Retina (tissue), 1 donor: ENCODE measurements at regions not wholly inside any gene's neighbourhood (a gene's known extent, or its start where the extent isn't known, plus 50 kb on each side); places are given as distances from the start of the nearest gene placed in this dataset.
"Not testable (repeated sequence)": the region's sequence is repeated elsewhere in the genome, so short reads cannot be mapped to it uniquely, and the experiment has no call there.

Experiments used
- DNase-seq: peaks from one replicate; pipeline ENCODE4 v3.0.0-alpha.2; 2016

GRCh38 chr15:60138397-60138968 is 134.4 kb downstream of the FOXB1 start:
- DNase-seq = no peak

DNA sequence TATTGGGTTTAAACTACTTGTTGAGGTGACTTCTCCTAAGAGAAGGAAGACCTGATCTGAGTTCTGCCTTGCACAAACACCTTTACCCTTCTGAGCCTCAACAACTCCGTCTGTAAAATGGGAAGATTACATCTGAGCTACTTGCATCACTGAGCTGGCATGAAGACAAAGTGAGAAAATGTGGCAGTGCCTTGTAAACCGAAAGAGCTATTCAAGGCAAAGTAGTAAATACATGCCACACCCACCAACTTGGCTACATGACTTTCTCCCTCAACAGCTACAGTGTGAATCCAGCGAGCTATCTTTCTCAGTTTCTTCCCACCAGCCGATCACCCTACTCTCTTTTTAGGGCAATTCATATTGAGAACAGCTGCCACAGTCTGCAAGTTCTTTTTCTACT is 148.3 kb downstream of the FOXB1 start:
- DNase-seq = no peak

- DNase-seq = no peak
Observed at GRCh38 chr15:60154764-60155325, 150.7 kb downstream of the FOXB1 start.

GRCh38 chr15:60155661-60156060 is 151.6 kb downstream of the FOXB1 start:
- DNase-seq = no peak

DNA sequence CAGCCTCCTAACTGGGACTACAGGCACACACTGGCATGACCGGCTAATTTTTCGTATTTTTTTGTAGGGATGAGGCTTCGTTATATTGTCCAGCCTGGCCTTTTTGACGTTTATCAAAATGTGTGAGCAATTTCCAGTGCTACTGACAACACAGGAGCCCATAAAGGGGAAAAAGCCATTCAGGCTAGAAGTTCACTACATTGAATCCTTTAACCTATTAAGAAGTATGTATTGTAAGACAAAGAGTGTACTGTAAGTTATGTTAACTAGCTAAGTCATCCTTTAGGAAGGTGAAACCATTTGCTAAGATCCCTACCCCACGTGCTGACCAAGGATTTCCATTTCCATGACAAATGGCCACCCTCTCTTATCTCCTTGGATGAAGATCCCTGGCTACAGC is 156.8 kb downstream of the FOXB1 start:
- DNase-seq = no peak

DNA sequence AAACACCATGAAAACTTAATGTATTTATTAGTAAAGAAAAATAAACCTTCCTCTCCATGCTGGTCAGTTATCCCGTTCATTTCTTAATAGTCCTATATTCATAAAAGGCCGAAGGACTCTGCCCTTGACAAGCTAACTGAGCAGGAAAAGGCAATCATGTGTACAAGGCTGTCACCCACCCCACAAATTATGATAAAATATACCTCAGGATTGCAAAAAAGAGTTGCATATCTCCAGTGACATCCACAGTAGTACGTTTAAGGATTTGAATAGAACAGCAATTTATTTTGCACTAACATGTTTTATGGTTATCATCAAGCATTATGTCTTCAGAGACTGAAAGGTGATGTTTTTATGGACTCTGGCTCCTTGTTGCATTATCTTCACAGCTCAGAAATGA is 157.6 kb downstream of the FOXB1 start:
- no peak for DNase-seq

- DNase-seq = no peak
Observed at GRCh38 chr15:60162251-60162967, 158.3 kb downstream of the FOXB1 start.

DNA sequence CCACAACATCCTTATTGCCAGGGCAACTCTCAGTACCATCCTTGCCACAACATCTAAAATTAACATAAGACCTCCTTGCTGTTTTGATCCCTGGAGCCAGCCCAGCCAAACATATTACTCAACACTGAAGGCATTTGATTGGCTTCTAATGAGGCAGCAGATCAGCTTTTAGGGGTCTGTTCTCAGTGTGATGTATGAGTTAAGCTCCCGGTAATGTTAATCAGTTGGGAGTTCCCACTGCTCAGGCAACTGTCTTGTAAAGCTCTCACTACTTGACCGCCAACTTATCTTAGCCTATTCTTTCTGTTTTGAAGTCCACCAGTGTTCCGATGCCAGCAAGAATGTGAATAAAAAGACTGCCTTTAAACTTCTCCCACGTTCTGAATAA is 158.9 kb downstream of the FOXB1 start:
- DNase-seq = no peak

- no peak for DNase-seq
Observed at GRCh38 chr15:60165111-60165510, 161.0 kb downstream of the FOXB1 start.

DNA sequence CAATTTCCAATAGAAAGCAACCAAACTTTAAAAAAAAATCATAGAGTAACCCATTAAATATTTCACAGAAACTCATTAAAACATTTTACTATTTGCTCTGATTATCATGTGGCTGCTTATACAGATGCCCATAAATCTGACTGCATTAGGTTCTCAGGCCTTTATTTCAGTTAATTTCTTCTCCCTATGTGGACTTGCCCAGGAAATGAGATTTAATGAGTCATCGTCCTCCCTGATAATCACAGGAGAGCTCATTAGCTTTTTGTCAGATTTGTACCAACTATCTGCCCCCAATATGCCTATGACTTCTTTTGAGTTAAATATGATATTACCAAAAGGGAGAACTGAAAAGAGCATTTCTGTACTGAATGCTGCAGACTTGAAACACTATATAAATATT is 168.0 kb downstream of the FOXB1 start:
- no peak for DNase-seq

GRCh38 chr15:60179786-60180391 is 175.8 kb downstream of the FOXB1 start:
- no peak for DNase-seq

GRCh38 chr15:60181957-60182356 is 177.8 kb downstream of the FOXB1 start:
- DNase-seq = not testable (repeated sequence)

- DNase-seq = no peak
Observed at GRCh38 chr15:60183366-60183765, 179.3 kb downstream of the FOXB1 start.

GRCh38 chr15:60184579-60184978 is 180.5 kb downstream of the FOXB1 start:
- DNase-seq = no peak

- no peak for DNase-seq
Observed at GRCh38 chr15:60191016-60191415, 186.9 kb downstream of the FOXB1 start.

GRCh38 chr15:60191821-60192220 is 187.7 kb downstream of the FOXB1 start:
- DNase-seq = no peak

DNA sequence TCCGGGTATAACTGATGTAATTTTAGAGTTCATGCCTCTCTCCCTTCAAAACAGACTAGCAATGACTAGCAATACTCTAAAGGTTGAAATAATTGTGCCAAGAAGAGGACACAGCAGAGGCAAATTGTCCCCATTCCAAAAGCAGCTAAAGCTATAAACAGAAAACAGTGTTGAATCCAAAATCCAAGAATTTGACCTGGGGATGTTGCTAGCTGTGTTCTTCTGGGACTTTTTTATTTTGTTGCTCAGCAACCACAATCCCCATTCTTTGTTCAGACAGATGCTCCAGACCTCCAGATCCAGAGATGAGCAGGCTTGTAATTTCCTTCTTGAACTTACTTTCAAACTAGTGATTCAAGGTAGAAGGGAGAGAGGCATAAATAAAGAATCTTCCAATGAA is 191.5 kb downstream of the FOXB1 start:
- no peak for DNase-seq

GRCh38 chr15:60204131-60204885 is 193.5 kb downstream of the ANXA2 start:
- DNase-seq = no peak

DNA sequence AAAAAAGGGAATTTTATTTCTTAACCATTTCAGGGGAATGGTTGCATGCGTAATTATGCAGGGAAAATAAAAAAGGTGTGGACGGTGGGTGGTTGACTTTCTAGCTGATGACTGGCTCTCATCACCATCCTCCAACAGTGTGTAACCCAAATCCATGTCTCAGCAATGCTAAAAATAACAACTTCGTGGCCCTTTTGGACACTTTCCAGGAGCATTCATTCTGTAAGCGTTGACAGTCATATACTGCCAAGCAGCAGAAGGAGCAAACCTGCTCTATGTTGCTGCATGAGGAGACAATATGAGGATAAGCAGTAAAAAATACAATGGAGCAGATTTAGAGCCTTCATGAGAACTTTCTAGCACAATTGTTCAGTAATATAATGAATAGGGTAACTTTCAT is 189.1 kb downstream of the ANXA2 start:
- DNase-seq = no peak

- no peak for DNase-seq
Observed at GRCh38 chr15:60212536-60212935, 185.2 kb downstream of the ANXA2 start.

- no peak for DNase-seq
Observed at GRCh38 chr15:60213377-60214000, 184.3 kb downstream of the ANXA2 start.

GRCh38 chr15:60214201-60214600 is 183.6 kb downstream of the ANXA2 start:
- peak; percentile 79 for DNase-seq
